ENCODE measurements at regions not wholly inside any gene's neighbourhood (a gene's known extent, or its start where the extent isn't known, plus 50 kb on each side); places are given as distances from the start of the nearest gene placed in this dataset.

- no peak for DNase-seq
- H3K27ac ChIP-seq, result no peak overlapping the region
- intact Hi-C loops (cut with DNase I), result no loop called here
- no peaks in the 10 kb centered on the region for H3K4me1 ChIP-seq
- no peaks in the 10 kb centered on the region for H3K27me3 ChIP-seq
- no peaks in the 10 kb centered on the region for H3K36me3 ChIP-seq
- H3K9me3 ChIP-seq, result no peaks in the 10 kb centered on the region
- no peak overlapping the region for H3K4me3 ChIP-seq
- TF ChIP-seq, protein P1, sequence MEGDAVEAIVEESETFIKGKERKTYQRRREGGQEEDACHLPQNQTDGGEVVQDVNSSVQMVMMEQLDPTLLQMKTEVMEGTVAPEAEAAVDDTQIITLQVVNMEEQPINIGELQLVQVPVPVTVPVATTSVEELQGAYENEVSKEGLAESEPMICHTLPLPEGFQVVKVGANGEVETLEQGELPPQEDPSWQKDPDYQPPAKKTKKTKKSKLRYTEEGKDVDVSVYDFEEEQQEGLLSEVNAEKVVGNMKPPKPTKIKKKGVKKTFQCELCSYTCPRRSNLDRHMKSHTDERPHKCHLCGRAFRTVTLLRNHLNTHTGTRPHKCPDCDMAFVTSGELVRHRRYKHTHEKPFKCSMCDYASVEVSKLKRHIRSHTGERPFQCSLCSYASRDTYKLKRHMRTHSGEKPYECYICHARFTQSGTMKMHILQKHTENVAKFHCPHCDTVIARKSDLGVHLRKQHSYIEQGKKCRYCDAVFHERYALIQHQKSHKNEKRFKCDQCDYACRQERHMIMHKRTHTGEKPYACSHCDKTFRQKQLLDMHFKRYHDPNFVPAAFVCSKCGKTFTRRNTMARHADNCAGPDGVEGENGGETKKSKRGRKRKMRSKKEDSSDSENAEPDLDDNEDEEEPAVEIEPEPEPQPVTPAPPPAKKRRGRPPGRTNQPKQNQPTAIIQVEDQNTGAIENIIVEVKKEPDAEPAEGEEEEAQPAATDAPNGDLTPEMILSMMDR (IDR thresholded peaks at IDR 0.05), result no peak
- TF ChIP-seq EP300 (IDR thresholded peaks at IDR 0.05) (no peak), POLR2AphosphoS5 (IDR thresholded peaks at IDR 0.05) (no peak), POLR2A (IDR thresholded peaks at IDR 0.05) (no peak)
Measured at GRCh38 chrX:39596437-39596836, 501.3 kb downstream of the BCOR start.

- H3K36me3 ChIP-seq, result no peaks in the 10 kb centered on the region
- H3K4me1 ChIP-seq, result peaks cover 0 to 12% (median 8%) of the 10 kb centered on the region in 4 donors
- intact Hi-C loops (cut with DNase I), result no loop called here
- 54 to 85% methylated on average over 6 of the region's 6 CpGs for WGBS, 2 donors
- no peak overlapping the region for H3K27ac ChIP-seq
- TF ChIP-seq POLR2AphosphoS5 (IDR thresholded peaks at IDR 0.05) (no peak), EP300 (IDR thresholded peaks at IDR 0.05) (no peak), POLR2A (IDR thresholded peaks at IDR 0.05) (no peak)
- TF ChIP-seq, protein P1 (IDR thresholded peaks at IDR 0.05), result no peak
- no peaks in the 10 kb centered on the region for H3K27me3 ChIP-seq
- no peaks in the 10 kb centered on the region for H3K9me3 ChIP-seq
- no peak for DNase-seq
- H3K4me3 ChIP-seq, result no peak overlapping the region
Measured at GRCh38 chrX:39599339-39599738, 498.4 kb downstream of the BCOR start.

DNA sequence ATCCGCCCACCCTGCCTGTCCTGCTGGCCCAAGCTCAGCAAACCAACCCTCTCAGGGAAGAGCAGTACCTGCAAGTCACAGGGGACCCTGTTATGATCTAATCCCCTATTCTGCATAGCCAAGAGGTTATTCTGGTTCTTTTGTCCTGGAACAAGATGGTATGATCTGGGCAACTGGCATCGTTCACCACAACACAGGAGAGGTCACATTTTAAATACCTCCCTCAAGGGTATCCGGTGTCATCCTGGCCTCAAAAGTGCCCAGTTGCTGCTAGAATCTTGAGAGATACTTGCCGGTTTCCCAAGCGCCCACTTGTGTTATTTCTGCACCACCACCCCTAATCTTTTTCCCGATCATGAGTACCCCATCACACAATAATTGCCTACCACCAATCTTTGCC is 497.5 kb downstream of the BCOR start:
- no peak for TF ChIP-seq POLR2AphosphoS5 (IDR thresholded peaks at IDR 0.05)
- TF ChIP-seq, protein P1 (IDR thresholded peaks at IDR 0.05), result no peak
- no peak for TF ChIP-seq POLR2A (IDR thresholded peaks at IDR 0.05)
- no peak for TF ChIP-seq EP300 (IDR thresholded peaks at IDR 0.05)
- no peak for DNase-seq
- Histone ChIP-seq H3K9me3 (no peaks in the 10 kb centered on the region), H3K4me1 (peaks cover 0 to 12% (median 8%) of the 10 kb centered on the region in 4 donors), H3K4me3 (no peak overlapping the region), H3K36me3 (no peaks in the 10 kb centered on the region), H3K27me3 (no peaks in the 10 kb centered on the region), H3K27ac (no peak overlapping the region)
- intact Hi-C loops (cut with DNase I), result no loop called here
- 89 to 93% methylated on average over 6 of the region's 6 CpGs for WGBS, 2 donors

- 77 to 79% methylated on average over 19 of the region's 19 CpGs for WGBS, 2 donors
- no peak for DNase-seq
- intact Hi-C loops (cut with DNase I), result no loop called here
Measured at GRCh38 chrX:39601231-39602177, 496.3 kb downstream of the BCOR start.

More at GRCh38 chrX:39601231-39602177, 496.3 kb downstream of the BCOR start:
- Histone ChIP-seq H3K27ac (no peak overlapping the region), H3K36me3 (no peaks in the 10 kb centered on the region), H3K4me1 (peaks cover 0 to 12% (median 8%) of the 10 kb centered on the region in 4 donors), H3K9me3 (no peaks in the 10 kb centered on the region), H3K4me3 (no peak overlapping the region), H3K27me3 (no peaks in the 10 kb centered on the region)
- TF ChIP-seq EP300 (IDR thresholded peaks at IDR 0.05), result no peak
- no peak for TF ChIP-seq POLR2A (IDR thresholded peaks at IDR 0.05)
- no peak for TF ChIP-seq POLR2AphosphoS5 (IDR thresholded peaks at IDR 0.05)
- TF ChIP-seq, protein P1 (IDR thresholded peaks at IDR 0.05), result no peak
